Keratinocyte (primary cell): ENCODE measurements at regions not wholly inside any gene's neighbourhood (a gene's known extent, or its start where the extent isn't known, plus 50 kb on each side); places are given as distances from the start of the nearest gene placed in this dataset.

Experiments
- EZH2 ChIP-seq: IDR thresholded peaks from one replicate; pipeline ENCODE4 v1.6.1; 2012; ENCODE audit warnings: inconsistent platforms, mild to moderate bottlenecking, low read length, moderate library complexity
- TF ChIP-seq, protein P1 (sequence below), 3 experiments: IDR thresholded peaks in 1 of 3; conservative IDR thresholded peaks in 1 of 3; optimal IDR thresholded peaks in 1 of 3; 2 replicates in 2 of 3; 3 replicates in 1 of 3; pipeline versions ENCODE3 to v1.5.1; 2011; ENCODE audit warnings: low read length in 3 of 3, mild to moderate bottlenecking in 3 of 3, moderate library complexity in 2 of 3, control low read depth in 1 of 3, inconsistent platforms in 1 of 3; ENCODE audit not compliant: insufficient read depth in 2 of 3; ENCODE audit errors: extremely low read depth in 1 of 3

DNA sequence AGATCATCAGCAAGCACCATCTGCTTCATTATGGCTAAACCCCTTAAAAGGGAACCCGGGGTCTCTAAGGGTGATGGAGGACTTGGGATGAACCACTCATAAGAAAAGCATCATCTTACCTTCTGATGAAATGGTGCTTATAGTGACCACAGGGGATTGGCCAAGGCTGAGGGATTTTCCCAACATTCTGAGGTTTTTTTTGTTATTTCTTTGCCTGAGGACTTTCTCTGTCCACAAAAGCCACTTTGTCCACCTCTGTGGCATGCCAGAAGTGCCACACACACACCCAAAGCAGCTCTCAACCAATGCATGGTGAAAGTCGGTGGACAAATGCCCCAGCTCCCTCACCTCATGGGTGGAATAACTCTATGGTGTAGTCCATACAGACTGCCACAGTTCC is 79.3 kb upstream of the TOP1 start:
- TF ChIP-seq EZH2, result no peak
- TF ChIP-seq, protein P1, sequence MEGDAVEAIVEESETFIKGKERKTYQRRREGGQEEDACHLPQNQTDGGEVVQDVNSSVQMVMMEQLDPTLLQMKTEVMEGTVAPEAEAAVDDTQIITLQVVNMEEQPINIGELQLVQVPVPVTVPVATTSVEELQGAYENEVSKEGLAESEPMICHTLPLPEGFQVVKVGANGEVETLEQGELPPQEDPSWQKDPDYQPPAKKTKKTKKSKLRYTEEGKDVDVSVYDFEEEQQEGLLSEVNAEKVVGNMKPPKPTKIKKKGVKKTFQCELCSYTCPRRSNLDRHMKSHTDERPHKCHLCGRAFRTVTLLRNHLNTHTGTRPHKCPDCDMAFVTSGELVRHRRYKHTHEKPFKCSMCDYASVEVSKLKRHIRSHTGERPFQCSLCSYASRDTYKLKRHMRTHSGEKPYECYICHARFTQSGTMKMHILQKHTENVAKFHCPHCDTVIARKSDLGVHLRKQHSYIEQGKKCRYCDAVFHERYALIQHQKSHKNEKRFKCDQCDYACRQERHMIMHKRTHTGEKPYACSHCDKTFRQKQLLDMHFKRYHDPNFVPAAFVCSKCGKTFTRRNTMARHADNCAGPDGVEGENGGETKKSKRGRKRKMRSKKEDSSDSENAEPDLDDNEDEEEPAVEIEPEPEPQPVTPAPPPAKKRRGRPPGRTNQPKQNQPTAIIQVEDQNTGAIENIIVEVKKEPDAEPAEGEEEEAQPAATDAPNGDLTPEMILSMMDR (optimal IDR thresholded peaks at IDR 0.05 in 1 of 3, IDR thresholded peaks at IDR 0.05 in 1 of 3, conservative IDR thresholded peaks at IDR 0.05 in 1 of 3; ENCODE audit: extremely low read depth in 1 of 3, insufficient read depth in 2 of 3, low read length in 3 of 3), result no peak
